ENCODE measurements at regions not wholly inside any gene's neighbourhood (a gene's known extent, or its start where the extent isn't known, plus 50 kb on each side); places are given as distances from the start of the nearest gene placed in this dataset.

- DNase-seq, result no peak
Observed at GRCh38 chr20:40536808-40537207, 152.2 kb downstream of the MAFB start.

GRCh38 chr20:40535816-40536215 lies 153.2 kb downstream of the MAFB start:
- DNase-seq, result no peak

- DNase-seq, result peak; percentile 4
Observed at GRCh38 chr20:40532103-40532502, 156.9 kb downstream of the MAFB start.

- no peak for DNase-seq
Observed at GRCh38 chr20:40525351-40525750, 163.7 kb downstream of the MAFB start.

GRCh38 chr20:40524071-40524470 lies 165.0 kb downstream of the MAFB start:
- DNase-seq, result no peak

- no peak for DNase-seq
Observed at GRCh38 chr20:40522405-40522804, 166.6 kb downstream of the MAFB start.

GRCh38 chr20:40521962-40522361 lies 167.1 kb downstream of the MAFB start:
- DNase-seq, result no peak

- no peak for DNase-seq
Observed at GRCh38 chr20:40519918-40520317, 169.1 kb downstream of the MAFB start.

- DNase-seq, result no peak
Observed at GRCh38 chr20:40512994-40513393, 176.0 kb downstream of the MAFB start.

- DNase-seq, result no peak
Observed at GRCh38 chr20:40512591-40512990, 176.4 kb downstream of the MAFB start.

GRCh38 chr20:40511478-40511877 lies 177.6 kb downstream of the MAFB start:
- no peak for DNase-seq

GRCh38 chr20:40510622-40511021 lies 178.4 kb downstream of the MAFB start:
- DNase-seq, result no peak

- DNase-seq, result no peak
Observed at GRCh38 chr20:40508821-40509220, 180.2 kb downstream of the MAFB start.

- DNase-seq, result peak; percentile 71
Observed at GRCh38 chr20:40506537-40506939, 182.5 kb downstream of the MAFB start.

- DNase-seq, result no peak
Observed at GRCh38 chr20:40503119-40503518, 185.9 kb downstream of the MAFB start.

- DNase-seq, result no peak
Observed at GRCh38 chr20:40502576-40502975, 186.5 kb downstream of the MAFB start.

- DNase-seq, result no peak
Observed at GRCh38 chr20:40499391-40499790, 189.6 kb downstream of the MAFB start.

GRCh38 chr20:40497899-40498691 lies 190.9 kb downstream of the MAFB start:
- DNase-seq, result peak; percentile 22

GRCh38 chr20:40495956-40496355 lies 193.1 kb downstream of the MAFB start:
- DNase-seq, result no peak

- DNase-seq, result no peak
Observed at GRCh38 chr20:40494248-40494647, 194.8 kb downstream of the MAFB start.

- no peak for DNase-seq
Observed at GRCh38 chr20:40493549-40493948, 195.5 kb downstream of the MAFB start.

- no peak for DNase-seq
Observed at GRCh38 chr20:40493071-40493470, 196.0 kb downstream of the MAFB start.

- no peak for DNase-seq
Observed at GRCh38 chr20:40491009-40491590, 197.9 kb downstream of the MAFB start.

GRCh38 chr20:40489886-40490285 lies 199.2 kb downstream of the MAFB start:
- DNase-seq, result no peak

- no peak for DNase-seq
Observed at GRCh38 chr20:40488401-40488800, 200.6 kb downstream of the MAFB start.
